NCI-H460 (cell line): ENCODE measurements at regions not wholly inside any gene's neighbourhood (a gene's known extent, or its start where the extent isn't known, plus 50 kb on each side); places are given as distances from the start of the nearest gene placed in this dataset.
"Not testable (repeated sequence)": the region's sequence is repeated elsewhere in the genome, so short reads cannot be mapped to it uniquely, and the experiment has no call there.

ENCODE experiments used
- DNase-seq: peaks from one replicate; pipeline ENCODE4 v3.0.0-alpha.2; 2016; ENCODE audit warnings: low read depth; ENCODE audit errors: extremely low read depth

GRCh38 chr7:49579408-49579807, 194.0 kb upstream of the VWC2 start:
- DNase-seq, result no peak

GRCh38 chr7:49580000-49580399, 193.4 kb upstream of the VWC2 start:
- no peak for DNase-seq

- DNase-seq, result no peak
These were observed 192.7 kb upstream of the VWC2 start for GRCh38 chr7:49580761-49581160.

- no peak for DNase-seq
These were observed 190.0 kb upstream of the VWC2 start for GRCh38 chr7:49583440-49583839.

GRCh38 chr7:49596701-49597491, 176.5 kb upstream of the VWC2 start:
- DNase-seq, result no peak

GRCh38 chr7:49597805-49598204, 175.6 kb upstream of the VWC2 start:
- no peak for DNase-seq

- DNase-seq, result no peak
These were observed 161.5 kb upstream of the VWC2 start for GRCh38 chr7:49611951-49612350.

- no peak for DNase-seq
These were observed 159.7 kb upstream of the VWC2 start for GRCh38 chr7:49613759-49614158.

- not testable (repeated sequence) for DNase-seq
These were observed 158.5 kb upstream of the VWC2 start for GRCh38 chr7:49614974-49615373.

GRCh38 chr7:49618028-49618427, 155.4 kb upstream of the VWC2 start:
- DNase-seq, result no peak

- DNase-seq, result no peak
These were observed 149.5 kb upstream of the VWC2 start for GRCh38 chr7:49623943-49624342.

GRCh38 chr7:49624611-49625010, 148.8 kb upstream of the VWC2 start:
- no peak for DNase-seq

GRCh38 chr7:49630513-49630912, 142.9 kb upstream of the VWC2 start:
- no peak for DNase-seq

- no peak for DNase-seq
These were observed 142.2 kb upstream of the VWC2 start for GRCh38 chr7:49631071-49631815.

- no peak for DNase-seq
These were observed 141.5 kb upstream of the VWC2 start for GRCh38 chr7:49631960-49632359.

- DNase-seq, result no peak
These were observed 137.6 kb upstream of the VWC2 start for GRCh38 chr7:49635800-49636199.

- DNase-seq, result no peak
These were observed 137.0 kb upstream of the VWC2 start for GRCh38 chr7:49636400-49636799.

GRCh38 chr7:49638166-49638565, 135.3 kb upstream of the VWC2 start:
- no peak for DNase-seq

- no peak for DNase-seq
These were observed 134.3 kb upstream of the VWC2 start for GRCh38 chr7:49639068-49639593.

- DNase-seq, result no peak
These were observed 133.6 kb upstream of the VWC2 start for GRCh38 chr7:49639808-49640207.

GRCh38 chr7:49643321-49643720, 130.1 kb upstream of the VWC2 start:
- no peak for DNase-seq

GRCh38 chr7:49643736-49644135, 129.7 kb upstream of the VWC2 start:
- DNase-seq, result no peak
